GM23338 (cell line): ENCODE measurements at regions not wholly inside any gene's neighbourhood (a gene's known extent, or its start where the extent isn't known, plus 50 kb on each side); places are given as distances from the start of the nearest gene placed in this dataset.

Experiments
- CTCF ChIP-seq, 2 experiments: fragments of 200-600 bp in 1 of 2; sonication (generic) in 1 of 2; conservative IDR thresholded peaks; 2 replicates each; pipeline versions ENCODE4 v1.5.1 to v1.6.1; 2016 to 2017; ENCODE audit warnings: antibody characterized with exemption in 2 of 2, low read depth in 2 of 2, mild to moderate bottlenecking in 2 of 2, moderate library complexity in 1 of 2
- EZH2 ChIP-seq: fragments of 200-600 bp; sonication (generic); IDR thresholded peaks from one replicate; pipeline ENCODE4 v1.8.0; 2017; ENCODE audit warnings: antibody characterized with exemption, mild to moderate bottlenecking, low read depth; ENCODE audit not compliant: unreplicated experiment

- TF ChIP-seq CTCF (conservative IDR thresholded peaks at IDR 0.05; ENCODE audit: low read depth in 2 of 2): peak; percentile 32 to 51
- no peak for TF ChIP-seq EZH2
These were observed 412.8 kb downstream of the CMPK2 start for GRCh38 chr2:6452702-6453481.
